Neuronal stem cell (in vitro differentiated cells): ENCODE measurements at regions not wholly inside any gene's neighbourhood (a gene's known extent, or its start where the extent isn't known, plus 50 kb on each side); places are given as distances from the start of the nearest gene placed in this dataset.

Experiments used
- DNase-seq: peaks from one replicate; pipeline ENCODE4 v3.0.0-alpha.2; 2013; ENCODE audit warnings: low spot score
- H2AFZ ChIP-seq: one replicate; pipeline ENCODE4 v1.6.1; 2013; ENCODE audit warnings: mild to moderate bottlenecking, low read length, inconsistent platforms
- H2AK5ac ChIP-seq: 2 replicates; pipeline ENCODE4 v1.6.1; 2013; ENCODE audit warnings: low read depth, mild to moderate bottlenecking, inconsistent platforms, low read length, moderate library complexity, mixed read lengths
- H2BK120ac ChIP-seq: 2 replicates; pipeline ENCODE4 v1.6.1; 2013; ENCODE audit warnings: low read depth, mild to moderate bottlenecking, inconsistent platforms, low read length, moderate library complexity, mixed read lengths
- H2BK12ac ChIP-seq: one replicate; pipeline ENCODE4 v1.6.1; 2013; ENCODE audit warnings: low read length, inconsistent platforms
- H2BK15ac ChIP-seq: 2 replicates; pipeline ENCODE4 v1.6.1; 2013; ENCODE audit warnings: mild to moderate bottlenecking, low read length, inconsistent platforms, mixed read lengths
- H2BK5ac ChIP-seq: one replicate; pipeline ENCODE4 v1.6.1; 2013; ENCODE audit warnings: inconsistent platforms, mild to moderate bottlenecking, low read length, moderate library complexity
- H3K14ac ChIP-seq: one replicate; pipeline ENCODE4 v1.6.1; 2013; ENCODE audit warnings: low read length, inconsistent platforms
- H3K18ac ChIP-seq: 2 replicates; pipeline ENCODE4 v1.6.1; 2013; ENCODE audit warnings: low read length, inconsistent platforms
- H3K23ac ChIP-seq: 2 replicates; pipeline ENCODE4 v1.6.1; 2013; ENCODE audit warnings: low read depth, mild to moderate bottlenecking, mixed read lengths, low read length, inconsistent platforms; ENCODE audit not compliant: poor library complexity
- H3K27ac ChIP-seq: replicated peaks from 3 replicates; pipeline ENCODE4 v1.5.1; 2013; ENCODE audit warnings: low read length, inconsistent platforms
- H3K27me3 ChIP-seq, 3 experiments: 2 replicates each; pipeline ENCODE4 v1.6.1; 2013; ENCODE audit warnings: low read length in 3 of 3, mild to moderate bottlenecking in 2 of 3, inconsistent platforms in 1 of 3, low read depth in 1 of 3, mixed read lengths in 1 of 3, moderate library complexity in 1 of 3; ENCODE audit not compliant: control insufficient read depth in 3 of 3, insufficient read depth in 3 of 3
- H3K36me3 ChIP-seq, 2 donors: replicated peaks in 1 of 2; 2 replicates each; pipeline ENCODE4 v1.6.1; 2013; ENCODE audit warnings: low read length in 2 of 2; ENCODE audit not compliant: control insufficient read depth in 2 of 2, insufficient read depth in 2 of 2
- H3K4ac ChIP-seq: 2 replicates; pipeline ENCODE4 v1.6.1; 2013; ENCODE audit warnings: inconsistent platforms, mild to moderate bottlenecking, low read length, moderate library complexity
- H3K4me1 ChIP-seq, 2 donors: 1 replicate in 1 of 2; 2 replicates in 1 of 2; pipeline ENCODE4 v1.6.1; 2013; ENCODE audit warnings: low read length in 2 of 2, low read depth in 1 of 2; ENCODE audit not compliant: control insufficient read depth in 2 of 2, insufficient read depth in 1 of 2
- H3K4me2 ChIP-seq: one replicate; pipeline ENCODE4 v1.6.1; 2013; ENCODE audit warnings: mild to moderate bottlenecking, low read length, inconsistent platforms; ENCODE audit not compliant: insufficient read depth, poor library complexity, severe bottlenecking
- H3K4me3 ChIP-seq, 2 donors: 2 replicates each; pipeline ENCODE4 v1.5.1; 2013; ENCODE audit warnings: low read length in 2 of 2, mild to moderate bottlenecking in 2 of 2, inconsistent platforms in 1 of 2, moderate library complexity in 1 of 2
- H3K79me1 ChIP-seq: one replicate; pipeline ENCODE4 v1.6.1; 2013; ENCODE audit warnings: low read depth, mild to moderate bottlenecking, inconsistent platforms, low read length, moderate library complexity
- H3K9ac ChIP-seq: one replicate; pipeline ENCODE4 v1.6.1; 2013; ENCODE audit warnings: mild to moderate bottlenecking, low read depth, low read length, inconsistent platforms; ENCODE audit not compliant: poor library complexity
- H3K9me3 ChIP-seq, 2 donors: replicated peaks in 1 of 2; 2 replicates each; pipeline versions ENCODE3 to v1.6.1; 2013; ENCODE audit warnings: low read length in 2 of 2, mild to moderate bottlenecking in 2 of 2, inconsistent platforms in 1 of 2, low read depth in 1 of 2, mixed read lengths in 1 of 2, moderate library complexity in 1 of 2; ENCODE audit not compliant: control insufficient read depth in 2 of 2, insufficient read depth in 1 of 2
- H4K8ac ChIP-seq: one replicate; pipeline ENCODE4 v1.6.1; 2013; ENCODE audit warnings: low read depth, mild to moderate bottlenecking, inconsistent platforms, low read length, moderate library complexity
- H4K91ac ChIP-seq: one replicate; pipeline ENCODE4 v1.6.1; 2013; ENCODE audit warnings: low read length, low read depth, mild to moderate bottlenecking, inconsistent platforms; ENCODE audit not compliant: poor library complexity
- WGBS, 2 donors: extraction: QIAGEN DNeasy Blood & Tissue Kit; methylation state at CpG; one replicate each; pipeline ENCODE4 v1.1.7; 2013; ENCODE audit warnings: missing lambda C conversion rate in 2 of 2, mixed read lengths in 1 of 2; ENCODE audit not compliant: insufficient read length in 2 of 2, insufficient replicate concordance in 1 of 2; ENCODE audit errors: extremely low coverage in 2 of 2; 5-methylcytosine and 5-hydroxymethylcytosine counted together

- H3K4me2 ChIP-seq: no peak overlapping the region
- no peaks in the 10 kb centered on the region for H3K79me1 ChIP-seq
- peaks cover 12 to 14% of the 10 kb centered on the region in 2 donors for H3K4me1 ChIP-seq
- no peak overlapping the region for H4K91ac ChIP-seq
- H2AFZ ChIP-seq: no peak overlapping the region
- H2BK12ac ChIP-seq: no peak overlapping the region
- H3K27me3 ChIP-seq: no peaks in the 10 kb centered on the region
- H3K14ac ChIP-seq: no peak overlapping the region
- no peak overlapping the region for H3K27ac ChIP-seq
- no peaks in the 10 kb centered on the region for H3K9me3 ChIP-seq
- H3K4me3 ChIP-seq: no peak overlapping the region
- no peak overlapping the region for H3K9ac ChIP-seq
- WGBS, 2 donors: no CpG with 5 or more reads among the region's 3 CpGs
- H3K23ac ChIP-seq: no peak overlapping the region
- H3K18ac ChIP-seq: no peak overlapping the region
- no peak overlapping the region for H3K4ac ChIP-seq
- DNase-seq: no peak
- H2BK15ac ChIP-seq: no peak overlapping the region
- no peak overlapping the region for H2BK5ac ChIP-seq
- H2AK5ac ChIP-seq: no peak overlapping the region
- no peak overlapping the region for H2BK120ac ChIP-seq
- H3K36me3 ChIP-seq: no peaks in the 10 kb centered on the region
- H4K8ac ChIP-seq: no peak overlapping the region
Observed at GRCh38 chr9:115291841-115292240, 173.9 kb upstream of the TNC start.

GRCh38 chr9:115292584-115293279 is 174.8 kb upstream of the TNC start:
- Histone ChIP-seq H2BK5ac (no peak overlapping the region), H3K18ac (no peak overlapping the region), H3K9me3 (no peaks in the 10 kb centered on the region), H4K8ac (no peak overlapping the region), H4K91ac (no peak overlapping the region), H3K23ac (no peak overlapping the region), H2AFZ (peak overlapping the region; percentile 24), H3K4ac (no peak overlapping the region), H3K4me1 (peaks cover 12 to 14% of the 10 kb centered on the region in 2 donors), H3K36me3 (no peaks in the 10 kb centered on the region), H2BK15ac (no peak overlapping the region), H3K9ac (no peak overlapping the region), H3K27me3 (no peaks in the 10 kb centered on the region), H3K4me2 (no peak overlapping the region), H2AK5ac (no peak overlapping the region), H2BK12ac (no peak overlapping the region), H3K4me3 (no peak overlapping the region), H2BK120ac (no peak overlapping the region), H3K79me1 (no peaks in the 10 kb centered on the region), H3K14ac (no peak overlapping the region), H3K27ac (peak overlapping the region; percentile 77)
- WGBS, 2 donors: no CpG with 5 or more reads among the region's 4 CpGs
- DNase-seq: peak; percentile 42

- H3K4me2 ChIP-seq: no peak overlapping the region
- no peak overlapping the region for H3K23ac ChIP-seq
- H3K14ac ChIP-seq: no peak overlapping the region
- no peak overlapping the region for H2AFZ ChIP-seq
- no peak overlapping the region for H3K18ac ChIP-seq
- H3K36me3 ChIP-seq: no peaks in the 10 kb centered on the region
- H2BK12ac ChIP-seq: no peak overlapping the region
- no CpG with 5 or more reads among the region's 2 CpGs for WGBS, 2 donors
- H4K91ac ChIP-seq: no peak overlapping the region
- H2BK15ac ChIP-seq: no peak overlapping the region
- no peak for DNase-seq
- no peak overlapping the region for H3K4ac ChIP-seq
- no peak overlapping the region for H4K8ac ChIP-seq
- H3K27me3 ChIP-seq: no peaks in the 10 kb centered on the region
- no peaks in the 10 kb centered on the region for H3K9me3 ChIP-seq
- H2AK5ac ChIP-seq: no peak overlapping the region
- H3K79me1 ChIP-seq: no peaks in the 10 kb centered on the region
- no peak overlapping the region for H2BK120ac ChIP-seq
- H3K27ac ChIP-seq: no peak overlapping the region
- no peak overlapping the region for H3K9ac ChIP-seq
- H3K4me1 ChIP-seq: peaks cover 12 to 13% of the 10 kb centered on the region in 2 donors
- no peak overlapping the region for H2BK5ac ChIP-seq
- H3K4me3 ChIP-seq: no peak overlapping the region
Observed at GRCh38 chr9:115295734-115296133, 177.8 kb upstream of the TNC start.

DNA sequence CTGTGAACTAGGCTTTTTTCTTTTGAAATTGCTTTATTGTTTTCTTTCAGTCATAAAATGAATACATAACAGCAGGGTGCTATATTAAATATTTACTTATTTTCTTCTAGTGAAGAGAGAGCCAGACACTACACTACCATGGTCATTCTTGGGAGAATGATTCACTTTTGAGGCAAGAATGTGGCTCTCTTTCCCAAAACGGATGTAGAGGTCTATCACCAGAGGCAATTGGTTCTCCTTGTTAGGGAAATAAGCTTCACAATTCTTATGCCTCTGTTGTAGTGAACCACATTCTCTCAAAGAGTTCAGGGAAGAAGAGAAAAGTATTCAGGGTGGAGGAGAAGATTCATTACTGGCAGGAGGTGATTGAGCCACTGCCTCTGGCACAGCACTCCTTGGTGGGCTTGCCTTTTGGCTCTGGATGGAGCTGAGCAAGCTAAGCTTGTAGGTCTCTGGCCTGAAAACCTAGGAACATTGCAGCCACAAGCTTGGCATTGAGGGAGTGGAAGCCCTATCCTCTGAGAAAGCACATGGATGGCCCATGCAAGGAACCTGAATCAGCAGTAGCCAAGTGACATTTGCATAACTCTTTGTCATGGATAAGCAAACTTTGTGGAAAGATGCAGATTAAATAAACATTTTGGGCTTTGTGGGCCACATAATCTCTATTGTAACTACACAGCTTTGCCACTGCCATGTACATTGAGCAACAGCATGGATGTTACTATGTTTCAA is 179.0 kb upstream of the TNC start:
- no peak overlapping the region for H3K14ac ChIP-seq
- no peaks in the 10 kb centered on the region for H3K27me3 ChIP-seq
- no peaks in the 10 kb centered on the region for H3K9me3 ChIP-seq
- H2AK5ac ChIP-seq: no peak overlapping the region
- no peak overlapping the region for H3K4me3 ChIP-seq
- H2BK5ac ChIP-seq: no peak overlapping the region
- no peaks in the 10 kb centered on the region for H3K79me1 ChIP-seq
- H3K4me2 ChIP-seq: no peak overlapping the region
- no peak overlapping the region for H4K91ac ChIP-seq
- no peak overlapping the region for H3K9ac ChIP-seq
- DNase-seq: no peak
- H3K4me1 ChIP-seq: peaks cover 8 to 12% of the 10 kb centered on the region in 2 donors
- no peak overlapping the region for H2BK120ac ChIP-seq
- H3K4ac ChIP-seq: no peak overlapping the region
- no peak overlapping the region for H3K23ac ChIP-seq
- no CpG with 5 or more reads among the region's 1 CpG for WGBS, 2 donors
- no peak overlapping the region for H3K27ac ChIP-seq
- H2BK12ac ChIP-seq: no peak overlapping the region
- no peak overlapping the region for H4K8ac ChIP-seq
- peak overlapping the region; percentile 23 for H3K18ac ChIP-seq
- H2BK15ac ChIP-seq: no peak overlapping the region
- no peaks in the 10 kb centered on the region for H3K36me3 ChIP-seq
- H2AFZ ChIP-seq: no peak overlapping the region
